ENCODE measurements at regions not wholly inside any gene's neighbourhood (a gene's known extent, or its start where the extent isn't known, plus 50 kb on each side); places are given as distances from the start of the nearest gene placed in this dataset.

DNA sequence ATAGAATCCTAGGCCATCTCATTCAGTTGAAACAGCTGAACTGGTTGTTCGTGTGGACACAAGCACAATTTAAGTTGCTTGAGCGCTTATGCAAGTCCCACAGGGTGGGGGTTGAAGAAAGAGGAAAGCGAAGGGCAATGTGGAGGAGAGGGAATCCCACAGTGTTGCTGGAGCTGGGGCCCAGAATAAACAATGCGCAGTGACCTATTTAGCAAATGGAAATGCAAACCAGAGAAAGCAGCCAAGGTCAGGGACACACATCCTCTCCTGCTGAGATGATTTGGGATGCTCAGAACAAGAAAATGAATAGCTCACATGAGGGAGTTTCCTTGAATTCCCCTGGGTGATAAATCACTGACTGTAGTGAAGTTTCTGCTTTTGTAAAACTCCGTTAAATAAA, 838.3 kb downstream of the TLE4 start:
- DNase-seq, result no peak

- DNase-seq, result no peak
Observed at GRCh38 chr9:80407220-80407619, 835.5 kb downstream of the TLE4 start.

- no peak for DNase-seq
Observed at GRCh38 chr9:80401243-80401642, 829.5 kb downstream of the TLE4 start.

GRCh38 chr9:80400624-80401230, 829.0 kb downstream of the TLE4 start:
- no peak for DNase-seq

DNA sequence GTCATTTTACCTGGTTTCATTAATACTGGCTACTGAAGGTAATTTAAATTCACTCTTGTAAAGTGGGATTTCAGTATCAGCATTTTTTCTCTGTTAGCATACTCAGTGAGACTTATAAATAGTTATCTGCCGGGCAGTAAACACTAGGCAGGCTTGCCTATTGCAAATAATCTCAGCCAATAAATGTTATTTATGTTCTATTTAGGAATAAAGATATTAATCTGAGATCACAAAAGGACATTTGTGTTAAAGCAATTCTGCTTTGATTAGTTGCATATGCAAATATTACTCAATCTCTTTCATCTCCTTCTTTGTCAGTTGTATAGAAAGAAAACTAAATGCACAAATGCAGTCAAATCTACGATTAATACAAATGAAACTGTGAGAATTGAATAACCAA, 827.8 kb downstream of the TLE4 start:
- no peak for DNase-seq

- no peak for DNase-seq
Observed at GRCh38 chr9:80387828-80388227, 816.1 kb downstream of the TLE4 start.

GRCh38 chr9:80385246-80385645, 813.5 kb downstream of the TLE4 start:
- DNase-seq, result no peak

DNA sequence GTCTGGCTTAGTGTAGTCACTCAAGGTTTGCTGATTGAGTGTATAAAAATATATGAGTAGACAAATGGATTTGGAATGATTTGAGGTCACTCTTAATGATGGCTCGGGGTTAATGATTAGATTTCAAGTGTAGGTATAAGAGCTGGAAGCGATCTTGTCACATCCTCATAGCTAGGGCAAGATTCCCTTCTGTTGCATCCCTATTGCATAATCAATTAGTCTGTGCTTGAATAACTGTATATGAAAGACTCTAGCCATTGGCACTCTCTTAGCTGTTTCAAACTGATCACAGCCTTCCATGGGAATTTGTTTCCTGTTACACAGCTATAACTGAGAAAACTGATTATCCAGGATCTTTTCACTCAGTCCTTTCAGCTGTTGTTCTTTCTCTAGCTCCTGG, 811.6 kb downstream of the TLE4 start:
- DNase-seq, result no peak

DNA sequence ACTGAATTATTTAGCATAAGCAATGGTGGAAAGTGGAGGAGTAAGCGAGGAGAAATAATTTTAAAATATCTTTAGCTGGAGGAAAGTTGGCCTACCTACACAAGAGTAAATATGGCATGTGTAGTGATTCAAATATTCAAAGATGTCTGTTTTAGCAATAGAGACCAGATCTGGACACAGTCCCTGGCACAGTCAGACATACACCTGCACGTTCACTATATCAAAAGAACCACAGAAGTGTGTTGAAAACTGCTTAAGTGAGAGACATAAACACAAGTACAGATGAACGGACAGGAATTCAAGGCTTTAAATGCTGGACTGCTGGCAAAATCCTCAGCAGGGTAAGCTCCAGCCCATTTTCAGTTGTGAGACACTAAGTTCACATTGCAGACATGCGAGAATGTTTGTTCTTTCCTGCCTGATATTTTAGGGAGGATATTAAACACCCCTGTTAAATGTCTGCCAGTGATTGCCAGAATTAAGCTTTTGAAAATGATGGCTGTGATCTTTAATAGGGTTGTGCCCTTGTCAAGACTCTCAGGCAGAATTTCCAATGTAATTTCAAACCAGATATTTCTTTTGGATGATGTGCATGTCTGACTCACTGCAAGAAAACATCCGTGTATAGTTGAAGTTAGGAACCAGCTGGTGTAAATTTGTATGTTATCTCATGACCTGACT, 810.6 kb downstream of the TLE4 start:
- DNase-seq, result no peak

DNA sequence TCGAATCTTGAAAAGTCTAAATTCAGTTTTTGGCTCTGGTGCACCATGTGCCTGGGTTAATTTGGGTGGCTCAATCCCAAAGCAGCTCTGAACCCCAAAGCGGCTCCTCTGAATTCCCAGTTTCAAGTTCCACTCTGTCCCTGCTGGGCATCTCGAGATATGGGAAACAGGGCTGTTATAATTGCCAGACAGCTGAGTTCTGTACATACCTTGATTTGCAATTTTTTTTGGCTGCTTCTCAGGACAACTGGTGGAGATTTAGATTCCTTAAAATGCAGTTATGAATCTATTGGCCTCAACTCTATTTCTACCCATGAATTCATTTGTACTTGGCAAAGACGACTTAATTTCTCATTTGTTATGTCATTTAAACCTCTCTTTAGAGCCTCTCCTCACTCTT, 808.5 kb downstream of the TLE4 start:
- no peak for DNase-seq

- DNase-seq, result no peak
Observed at GRCh38 chr9:80378669-80379293, 807.0 kb downstream of the TLE4 start.

GRCh38 chr9:80376180-80376579, 804.4 kb downstream of the TLE4 start:
- no peak for DNase-seq

DNA sequence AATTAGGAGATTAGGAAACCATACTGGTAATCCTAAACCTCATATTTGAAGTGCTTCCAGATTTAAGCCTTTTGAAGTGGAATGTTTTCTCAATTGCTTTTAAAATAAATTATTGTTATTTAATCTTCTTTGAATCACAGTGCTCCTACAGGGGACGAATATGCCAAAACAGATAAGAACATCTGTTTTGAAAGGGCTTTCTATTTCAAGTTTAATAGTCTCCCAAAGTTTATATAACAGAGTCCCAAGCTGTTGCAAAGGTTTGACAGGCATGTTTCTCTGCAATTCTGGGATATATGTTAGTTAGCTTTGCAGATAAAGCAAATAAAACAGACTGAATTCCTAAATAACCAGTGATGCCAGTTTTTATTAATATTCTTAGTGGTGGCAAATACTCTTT, 803.7 kb downstream of the TLE4 start:
- DNase-seq, result no peak

DNA sequence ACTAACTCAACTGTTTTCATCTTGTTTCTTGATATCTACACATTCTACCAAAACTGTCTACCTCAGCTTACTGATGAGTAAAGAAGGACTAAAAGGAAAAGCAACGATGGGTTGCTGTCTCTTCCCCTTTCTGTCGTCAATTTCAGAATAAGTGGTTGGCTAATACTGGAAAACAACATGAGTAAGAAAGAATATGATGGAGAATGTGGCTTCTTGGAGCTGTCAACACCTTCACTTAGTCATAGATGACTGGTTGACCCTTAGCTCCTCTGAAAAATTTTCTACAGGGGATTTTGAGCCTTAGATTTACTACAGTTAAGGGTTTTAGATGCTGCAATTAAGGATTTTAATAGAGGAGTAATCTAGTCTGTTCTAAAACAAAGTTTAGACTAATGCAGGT, 797.9 kb downstream of the TLE4 start:
- no peak for DNase-seq

GRCh38 chr9:80366626-80367025, 794.9 kb downstream of the TLE4 start:
- no peak for DNase-seq

DNA sequence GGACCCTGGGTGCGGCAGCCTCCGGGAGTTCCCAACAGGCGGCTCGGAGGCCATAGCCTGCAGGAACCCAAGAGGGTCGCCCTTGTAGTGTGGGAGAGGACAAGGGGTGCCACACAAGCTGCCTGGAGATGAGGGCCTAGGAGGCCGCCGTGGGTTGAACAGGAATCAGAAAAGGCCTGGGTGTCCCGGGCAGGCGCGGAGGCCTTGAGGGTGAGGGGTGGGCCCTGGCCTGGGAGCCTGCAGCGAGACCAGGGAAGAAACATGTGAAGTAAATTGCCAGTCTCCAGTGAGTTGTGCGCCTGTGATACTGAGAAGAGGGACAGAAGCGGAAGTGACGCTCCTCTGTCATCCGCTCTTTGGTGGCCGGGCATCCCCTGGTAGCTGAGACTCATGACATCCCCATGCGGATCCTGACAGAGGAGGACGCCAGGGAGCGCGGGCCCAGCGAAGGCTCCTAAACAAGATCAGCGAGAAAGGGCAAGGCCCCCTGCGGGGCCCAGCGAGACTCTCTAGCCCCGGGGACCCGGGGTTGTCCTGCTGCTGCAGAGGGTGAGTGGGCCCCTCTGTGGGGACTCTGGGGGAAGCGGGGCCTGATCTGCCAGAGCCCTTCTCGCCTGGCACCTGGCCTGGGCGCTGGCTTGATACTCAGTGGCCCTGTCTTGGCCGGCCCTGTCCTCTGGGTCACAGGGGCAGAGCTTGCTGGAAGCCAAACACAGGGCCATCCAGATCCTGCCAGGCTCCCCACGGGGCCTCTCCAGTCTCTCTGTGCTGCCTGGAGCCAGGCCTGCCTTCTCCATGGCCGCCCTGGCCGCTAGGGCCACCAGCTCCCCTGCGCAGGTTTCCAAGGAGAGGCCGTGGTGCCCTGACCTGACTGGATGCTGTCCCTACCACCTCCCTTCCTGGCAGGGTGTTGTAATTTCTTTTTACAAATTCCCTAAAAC, 788.4 kb downstream of the TLE4 start:
- no peak for DNase-seq

DNA sequence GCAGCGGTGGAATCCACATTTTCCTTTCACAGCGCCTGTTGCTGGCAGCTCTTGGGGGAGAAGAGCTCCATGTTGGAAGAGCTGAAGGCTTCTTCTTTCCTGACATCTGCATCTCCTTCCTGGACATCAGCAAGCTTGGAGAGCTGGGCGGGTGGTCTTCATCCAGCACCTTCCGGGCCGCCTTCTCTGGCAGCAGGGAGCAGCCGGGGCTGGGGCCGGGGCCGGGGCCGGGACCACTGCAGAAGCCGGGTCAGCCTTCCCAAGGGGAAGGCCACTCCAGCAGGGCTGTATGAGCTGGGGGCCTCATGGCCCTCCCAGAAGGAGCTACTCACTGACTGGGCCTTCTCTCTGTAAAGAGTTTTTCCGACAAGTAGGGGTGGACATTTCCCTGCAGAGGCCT, 787.5 kb downstream of the TLE4 start:
- no peak for DNase-seq

- DNase-seq, result no peak
Observed at GRCh38 chr9:80352967-80353366, 781.2 kb downstream of the TLE4 start.

DNA sequence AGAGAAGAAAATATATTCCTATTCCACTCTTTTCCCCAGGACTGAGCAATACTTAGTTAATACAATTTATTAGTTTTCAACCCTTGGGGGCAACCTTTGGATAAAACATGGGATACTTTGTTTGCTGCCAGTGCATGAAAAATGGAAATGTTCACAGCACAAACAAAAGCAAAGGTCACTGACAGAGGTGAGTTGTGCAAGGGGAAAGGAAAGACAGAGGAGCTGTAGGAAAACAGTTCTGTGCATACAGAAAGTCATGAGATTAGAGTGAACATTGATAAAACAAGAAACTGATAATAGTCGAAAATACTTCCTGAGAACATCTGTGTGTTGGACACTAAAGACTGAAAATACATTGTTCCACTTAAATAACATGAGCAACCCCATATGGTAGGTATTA, 779.8 kb downstream of the TLE4 start:
- DNase-seq, result no peak

DNA sequence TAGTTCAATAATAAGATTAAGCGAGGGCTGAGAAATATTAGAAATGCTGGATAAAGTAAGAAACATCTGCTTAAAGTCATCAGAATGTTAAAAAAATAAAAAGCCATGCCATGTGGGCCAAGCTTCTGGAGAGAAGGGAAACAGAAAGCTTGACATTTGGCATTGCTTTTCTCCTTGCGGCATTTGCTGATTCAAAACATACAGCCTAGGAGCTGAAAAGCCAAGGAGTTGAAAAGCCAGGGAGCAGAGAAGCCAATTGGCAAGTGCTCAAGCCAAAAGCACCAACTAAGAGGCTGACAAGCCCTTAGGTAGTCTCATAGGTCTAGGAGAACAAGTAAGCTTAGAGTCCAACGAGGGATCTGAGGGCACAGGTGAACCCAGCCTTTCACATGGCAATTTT, 754.3 kb downstream of the TLE4 start:
- DNase-seq, result no peak

- DNase-seq, result no peak
Observed at GRCh38 chr9:80320916-80321315, 749.2 kb downstream of the TLE4 start.

DNA sequence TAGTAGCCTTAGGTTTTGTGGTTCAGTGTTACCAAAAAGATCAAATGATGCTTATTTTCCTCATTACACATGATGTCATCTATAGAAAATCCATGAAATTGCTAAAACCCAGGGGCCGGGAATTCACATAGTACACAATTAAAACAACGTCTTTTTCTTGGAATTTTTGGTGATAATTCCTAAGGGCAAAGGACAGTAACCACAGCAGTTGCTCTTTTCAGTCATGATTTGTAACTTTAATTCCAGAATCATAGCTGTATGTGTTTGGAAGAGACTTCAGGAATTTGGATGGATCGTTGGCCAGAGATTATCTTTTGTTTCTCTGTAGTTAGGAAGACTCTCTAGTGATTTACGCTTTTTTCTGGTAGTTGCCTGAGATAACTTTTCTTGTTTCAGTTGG, 748.7 kb downstream of the TLE4 start:
- no peak for DNase-seq

GRCh38 chr9:80305136-80305535, 733.4 kb downstream of the TLE4 start:
- no peak for DNase-seq

All from T-helper 1 cell (primary cell).